HG03378 (cell line): ENCODE measurements at regions not wholly inside any gene's neighbourhood (a gene's known extent, or its start where the extent isn't known, plus 50 kb on each side); places are given as distances from the start of the nearest gene placed in this dataset.

Source experiments
- ATAC-seq: cut with Tn5 transposase; IDR thresholded peaks from one replicate; pipeline ENCODE4 v1.9.1; 2021; ENCODE audit warnings: mild to moderate bottlenecking, moderate library complexity; ENCODE audit not compliant: unreplicated experiment

DNA sequence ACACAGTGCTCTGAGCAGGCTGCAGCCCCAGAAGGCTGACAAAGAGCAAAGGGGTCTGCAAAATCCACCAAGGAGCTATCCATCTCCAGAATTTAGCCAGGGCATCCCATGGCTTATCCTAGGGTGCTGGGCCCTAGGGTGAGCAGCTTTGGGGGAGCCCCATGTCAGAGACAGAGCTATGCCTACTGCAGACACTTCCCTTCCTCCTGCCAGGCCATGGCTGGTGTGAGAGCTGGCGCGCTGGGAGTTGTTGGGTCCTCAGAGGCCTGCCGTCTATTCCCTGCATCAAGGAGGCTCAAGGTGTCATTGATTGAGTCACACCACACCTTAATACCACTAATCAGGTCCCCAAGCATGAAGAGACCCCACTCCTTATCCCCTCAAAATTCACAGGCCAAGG lies 85.3 kb upstream of the TP53I11 start:
- no peak for ATAC-seq

DNA sequence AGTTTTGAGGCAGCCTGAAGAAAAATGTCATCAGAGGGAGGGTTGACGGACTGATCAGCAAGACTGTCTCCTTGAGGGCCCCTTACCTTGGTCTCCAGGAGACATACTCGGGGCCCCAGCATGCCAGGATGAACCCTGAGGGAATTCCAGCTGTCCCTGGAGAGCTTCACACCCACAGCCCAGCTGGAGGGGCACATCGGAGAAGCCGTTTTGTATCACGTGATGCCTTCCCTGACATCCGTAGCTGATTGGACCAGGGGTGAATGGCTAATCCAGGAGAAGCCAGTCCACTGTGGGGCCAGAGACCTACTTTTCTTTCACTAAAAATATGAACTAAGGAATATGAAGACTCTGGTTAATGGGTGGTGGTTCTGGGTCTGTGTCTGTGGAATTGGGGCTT lies 86.0 kb upstream of the TP53I11 start:
- ATAC-seq: no peak

- no peak for ATAC-seq
These were observed 86.8 kb upstream of the TP53I11 start for GRCh38 chr11:45037434-45038005.

DNA sequence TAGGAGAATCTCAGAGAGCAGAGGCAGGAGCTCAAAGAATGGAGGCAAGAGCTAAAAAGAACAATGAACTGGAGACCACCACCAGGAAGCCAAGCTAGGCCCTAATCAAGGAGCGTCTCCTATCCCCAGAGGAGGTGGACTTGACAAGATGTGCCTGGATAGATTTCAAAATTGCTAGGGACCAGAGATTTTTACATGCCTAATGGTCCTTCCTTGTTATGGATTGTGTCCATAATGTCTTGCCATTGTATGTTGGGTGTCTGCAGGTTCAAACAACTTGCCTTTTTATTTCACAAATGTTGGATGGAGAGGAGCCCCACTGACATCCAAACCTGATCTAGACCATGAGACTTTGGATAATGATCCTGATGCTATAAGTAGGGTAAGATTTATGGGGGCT lies 88.2 kb upstream of the TP53I11 start:
- no peak for ATAC-seq

DNA sequence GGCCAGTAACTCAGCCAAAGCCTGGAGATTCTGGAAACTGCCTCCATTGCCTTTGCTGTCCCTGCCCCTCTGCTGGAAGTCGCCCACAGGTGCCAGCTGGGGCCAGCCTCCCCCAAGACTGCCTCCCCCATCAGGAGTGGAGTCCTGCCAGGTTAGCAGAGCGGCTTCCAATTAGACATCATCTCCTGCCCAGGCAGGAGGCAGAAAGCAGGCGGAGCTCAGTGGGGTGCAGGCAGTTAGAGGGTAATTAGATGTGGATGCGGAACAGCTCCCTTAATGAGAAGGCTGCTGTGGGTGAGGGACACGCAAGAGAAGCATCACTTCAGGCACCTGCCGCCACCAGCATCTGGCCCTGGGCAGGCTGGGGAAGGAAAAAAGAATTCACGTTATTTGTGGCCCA lies 90.9 kb upstream of the TP53I11 start:
- no peak for ATAC-seq

DNA sequence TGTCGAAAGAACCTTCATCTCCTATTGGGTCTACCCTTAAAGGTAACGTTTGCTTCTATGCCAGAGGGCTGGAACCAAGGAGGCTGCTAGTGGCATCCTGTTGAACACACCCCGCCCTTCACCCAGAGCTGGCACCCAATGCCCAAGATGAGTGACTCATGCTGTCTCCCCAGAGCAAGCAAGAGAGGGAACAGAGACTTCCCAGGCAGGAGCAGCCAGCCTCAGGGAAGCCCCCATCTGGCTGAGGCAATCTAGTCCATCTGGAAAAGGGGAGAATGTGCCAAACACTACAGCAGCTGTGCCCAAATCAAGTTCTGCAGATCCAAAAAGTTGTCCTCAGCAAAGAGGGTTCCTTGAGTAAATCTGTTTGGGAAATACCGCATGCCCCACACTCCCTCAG lies 91.9 kb upstream of the TP53I11 start:
- ATAC-seq: no peak

GRCh38 chr11:45043755-45044475 lies 93.2 kb upstream of the TP53I11 start:
- no peak for ATAC-seq

GRCh38 chr11:45045683-45046471 lies 95.2 kb upstream of the TP53I11 start:
- no peak for ATAC-seq

DNA sequence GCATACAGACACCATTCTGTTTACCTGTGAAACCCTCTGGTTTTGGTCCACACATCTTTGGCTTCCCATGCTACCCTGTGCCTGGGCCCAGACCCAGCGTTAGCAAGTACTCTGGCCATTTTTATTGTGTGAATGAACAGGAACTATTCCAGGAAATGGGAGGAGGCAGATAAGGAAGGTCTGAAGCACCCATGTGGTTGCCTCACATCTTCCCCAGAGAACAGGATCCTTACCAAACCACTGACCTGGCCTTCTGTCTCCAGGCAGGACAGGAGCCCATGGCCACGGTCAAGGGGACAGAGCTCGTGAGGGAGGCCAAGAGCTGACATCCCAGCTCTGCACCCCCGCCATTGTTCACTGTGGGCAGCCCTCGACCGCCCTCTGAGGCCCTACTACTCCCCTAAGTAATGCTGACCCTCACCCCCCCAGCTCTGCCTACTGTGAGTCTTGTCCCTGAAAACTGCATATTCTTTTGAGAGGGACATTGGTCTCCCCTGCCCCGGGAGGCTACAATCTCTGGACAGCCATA lies 97.7 kb upstream of the TP53I11 start:
- ATAC-seq: no peak

GRCh38 chr11:45048870-45049691 lies 97.4 kb upstream of the PRDM11 start:
- ATAC-seq: no peak

GRCh38 chr11:45050111-45050510 lies 96.3 kb upstream of the PRDM11 start:
- ATAC-seq: no peak

DNA sequence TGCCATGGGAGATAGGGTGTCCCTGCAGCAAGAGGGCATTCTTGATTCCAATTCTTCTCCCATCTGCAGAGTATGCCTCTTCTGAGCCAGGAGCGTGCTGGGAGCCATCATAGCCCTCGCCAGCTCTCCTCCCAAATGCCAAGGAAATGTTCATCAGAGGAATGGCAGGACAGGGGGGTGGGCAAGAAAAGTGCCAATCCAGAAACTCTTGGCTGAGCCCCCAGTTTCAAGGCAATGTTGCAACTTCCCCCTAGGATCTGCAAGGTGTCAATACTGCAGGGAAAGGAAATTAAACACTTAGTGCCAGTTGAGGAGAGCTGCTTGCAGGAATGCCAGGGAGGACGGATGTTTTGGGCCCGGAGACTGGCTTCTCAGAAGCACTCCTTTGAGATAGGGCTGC lies 94.8 kb upstream of the PRDM11 start:
- no peak for ATAC-seq

DNA sequence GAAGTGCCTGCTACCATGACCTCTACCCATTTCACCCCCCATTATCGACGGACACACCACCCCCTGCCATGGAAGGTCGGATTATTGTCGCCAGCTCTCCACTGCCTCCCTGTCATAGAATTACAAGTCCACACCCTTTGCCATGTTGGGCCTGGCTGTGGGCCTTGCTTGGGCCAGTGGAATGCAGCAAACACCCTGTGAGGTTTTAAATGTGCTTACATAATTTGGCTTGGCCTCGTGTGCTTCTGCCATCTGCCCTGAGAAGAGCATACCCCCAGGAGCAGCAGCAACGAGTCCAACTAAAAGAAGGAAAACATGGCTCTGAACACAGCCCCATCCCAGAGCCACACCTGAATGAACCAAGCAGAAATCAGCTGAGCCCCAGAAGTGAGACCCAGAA lies 94.1 kb upstream of the PRDM11 start:
- ATAC-seq: no peak

GRCh38 chr11:45053736-45054446 lies 92.5 kb upstream of the PRDM11 start:
- ATAC-seq: no peak

DNA sequence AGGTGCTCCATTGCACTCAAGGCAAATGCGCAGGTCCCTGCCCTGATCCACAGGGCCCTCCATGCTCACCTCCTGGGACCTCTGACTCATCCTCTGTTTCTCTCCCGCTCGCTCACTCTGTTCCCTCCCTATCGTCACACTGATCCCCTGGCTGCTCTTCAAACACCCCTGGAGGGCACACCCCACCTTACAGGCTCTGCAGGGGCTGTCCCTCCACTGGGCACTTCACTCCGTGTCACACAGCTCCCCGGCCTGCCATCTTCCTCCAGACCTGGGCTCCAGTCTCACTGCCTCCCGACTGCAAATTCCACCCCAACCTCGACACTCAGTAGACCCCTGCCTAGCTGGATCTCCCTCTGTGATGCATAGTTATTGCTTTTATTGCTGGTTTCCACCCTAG lies 91.5 kb upstream of the PRDM11 start:
- no peak for ATAC-seq

DNA sequence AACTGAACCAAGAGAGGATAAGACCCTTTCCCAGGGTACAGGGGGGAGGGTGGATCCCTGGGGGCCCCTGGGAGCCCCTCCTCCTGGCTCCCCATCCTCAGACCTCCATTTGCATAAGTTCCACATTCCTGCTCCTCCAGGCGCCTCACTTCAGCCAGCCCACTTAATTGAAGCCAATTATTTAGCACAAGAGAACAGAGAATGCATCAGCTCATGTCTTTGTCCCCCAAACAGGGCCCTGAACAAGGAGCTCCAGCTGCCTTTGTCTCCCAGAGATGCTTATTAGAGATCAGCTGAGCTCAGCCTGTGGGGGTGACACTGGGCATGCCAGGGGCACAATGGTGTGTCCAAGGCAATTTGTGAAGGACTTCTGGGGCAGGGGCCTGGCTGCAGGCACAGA lies 89.9 kb upstream of the PRDM11 start:
- ATAC-seq: no peak

GRCh38 chr11:45057938-45058646 lies 88.3 kb upstream of the PRDM11 start:
- ATAC-seq: no peak

GRCh38 chr11:45058647-45058950 lies 87.8 kb upstream of the PRDM11 start:
- no peak for ATAC-seq

- no peak for ATAC-seq
These were observed 85.7 kb upstream of the PRDM11 start for GRCh38 chr11:45060707-45061106.

DNA sequence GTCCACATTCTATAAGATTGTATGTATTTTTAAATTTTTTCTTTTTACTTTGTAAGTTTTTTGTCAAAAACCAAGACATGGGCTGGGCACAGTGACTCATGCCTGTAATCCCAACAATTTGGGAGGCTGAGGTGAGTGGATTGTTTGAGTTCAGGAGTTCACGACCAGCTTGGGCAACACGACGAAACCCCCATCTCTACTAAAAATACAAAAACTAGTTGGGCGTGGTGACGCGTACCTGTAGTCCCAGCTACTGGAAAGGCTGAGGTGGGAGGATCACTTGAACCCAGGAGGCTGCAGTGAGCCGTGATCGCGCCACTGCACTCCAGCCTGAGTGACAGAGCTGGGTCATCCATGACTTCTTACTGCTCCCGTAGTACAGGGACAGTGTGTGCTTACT lies 84.8 kb upstream of the PRDM11 start:
- ATAC-seq: no peak
